Neural progenitor cell (in vitro differentiated cells): ENCODE measurements at regions not wholly inside any gene's neighbourhood (a gene's known extent, or its start where the extent isn't known, plus 50 kb on each side); places are given as distances from the start of the nearest gene placed in this dataset.

Experiments
- DNase-seq: peaks from one replicate; pipeline ENCODE4 v3.0.0-alpha.2; 2016; ENCODE audit warnings: low spot score
- H2AFZ ChIP-seq: fragments of 200-600 bp; sonication (generic); replicated peaks from 2 replicates; pipeline ENCODE4 v1.6.1; 2016; ENCODE audit warnings: antibody characterized with exemption
- H3F3A ChIP-seq: fragments of 200-600 bp; sonication (generic); 2 replicates; pipeline ENCODE4 v1.6.1; 2016; ENCODE audit warnings: antibody characterized with exemption, low read depth
- H3K27ac ChIP-seq: fragments of 200-600 bp; sonication (generic); 2 replicates; pipeline ENCODE4 v1.5.1; 2016; ENCODE audit warnings: mild to moderate bottlenecking
- H3K27me3 ChIP-seq: fragments of 200-600 bp; sonication (generic); 2 replicates; pipeline ENCODE4 v1.6.1; 2016; ENCODE audit warnings: mild to moderate bottlenecking, moderate library complexity
- H3K36me3 ChIP-seq: fragments of 200-600 bp; sonication (generic); 2 replicates; pipeline ENCODE4 v1.5.1; 2016
- H3K4me1 ChIP-seq: fragments of 200-600 bp; sonication (generic); 2 replicates; pipeline ENCODE4 v1.6.1; 2016; ENCODE audit warnings: mixed run types
- H3K4me2 ChIP-seq: fragments of 200-600 bp; sonication (generic); 2 replicates; pipeline ENCODE4 v1.6.1; 2016
- H3K4me3 ChIP-seq: fragments of 200-600 bp; sonication (generic); 2 replicates; pipeline ENCODE4 v1.5.1; 2016
- H3K79me2 ChIP-seq: fragments of 200-600 bp; sonication (generic); 2 replicates; pipeline ENCODE4 v1.6.1; 2016; ENCODE audit warnings: low read depth
- H3K9ac ChIP-seq: fragments of 200-600 bp; sonication (generic); 2 replicates; pipeline ENCODE4 v1.6.1; 2016
- H3K9me3 ChIP-seq: fragments of 200-600 bp; sonication (generic); 2 replicates; pipeline ENCODE4 v1.5.1; 2016; ENCODE audit warnings: low read depth
- H4K20me1 ChIP-seq: fragments of 200-600 bp; sonication (generic); 2 replicates; pipeline ENCODE4 v1.6.1; 2016; ENCODE audit warnings: low read depth
- H3K27ac Mint-ChIP-seq: 3 replicates; pipeline ENCODE4 v1.8.0; 2021; ENCODE audit warnings: mixed read lengths
- H3K27me3 Mint-ChIP-seq: 2 replicates; pipeline ENCODE4 v1.8.0; 2022; ENCODE audit warnings: low read depth, mild to moderate bottlenecking, inconsistent platforms, moderate library complexity, mixed read lengths; ENCODE audit not compliant: insufficient read depth
- H3K36me3 Mint-ChIP-seq: 3 replicates; pipeline ENCODE4 v1.8.0; 2021; ENCODE audit warnings: mixed read lengths
- H3K4me1 Mint-ChIP-seq: 3 replicates; pipeline ENCODE4 v1.8.0; 2021; ENCODE audit warnings: mixed read lengths
- H3K4me3 Mint-ChIP-seq: 3 replicates; pipeline ENCODE4 v1.8.0; 2021; ENCODE audit warnings: mild to moderate bottlenecking, moderate library complexity, mixed read lengths
- H3K9me3 Mint-ChIP-seq: 3 replicates; pipeline ENCODE4 v1.8.0; 2020; ENCODE audit warnings: mixed read lengths
- CTCF ChIP-seq: fragments of 200-600 bp; sonication (generic); IDR thresholded peaks from 2 replicates; pipeline ENCODE4 v1.5.1; 2017; ENCODE audit warnings: antibody characterized with exemption, mild to moderate bottlenecking
- EZH2 ChIP-seq: fragments of 200-600 bp; sonication (generic); IDR thresholded peaks from 2 replicates; pipeline ENCODE4 v1.6.1; 2017; ENCODE audit warnings: antibody characterized with exemption, mild to moderate bottlenecking, moderate library complexity
- EZH2phosphoT487 ChIP-seq: fragments of 200-600 bp; sonication (generic); IDR thresholded peaks from 2 replicates; pipeline ENCODE4 v1.6.1; 2017; ENCODE audit warnings: antibody characterized with exemption

GRCh38 chr5:39714036-39714698 is 289.4 kb upstream of the DAB2 start:
- Histone ChIP-seq H3K79me2 (no peaks in the 10 kb centered on the region), H3K4me2 (no peak overlapping the region), H3K9me3 (no peaks in the 10 kb centered on the region), H3K9ac (no peak overlapping the region), H4K20me1 (no peaks in the 10 kb centered on the region), H3K27me3 (no peaks in the 10 kb centered on the region), H3K36me3 (no peaks in the 10 kb centered on the region), H2AFZ (no peak overlapping the region), H3F3A (no peaks in the 10 kb centered on the region), H3K4me3 (no peak overlapping the region), H3K27ac (no peak overlapping the region), H3K4me1 (no peaks in the 10 kb centered on the region)
- Mint-ChIP-seq H3K27ac (no peak overlapping the region), H3K4me3 (no peak overlapping the region), H3K4me1 (no peaks in the 10 kb centered on the region), H3K27me3 (no peaks in the 10 kb centered on the region), H3K9me3 (no peaks in the 10 kb centered on the region), H3K36me3 (no peaks in the 10 kb centered on the region)
- peak; percentile 52 for DNase-seq
- peak; percentile 69 for TF ChIP-seq CTCF
- TF ChIP-seq EZH2, result no peak
- TF ChIP-seq EZH2phosphoT487, result no peak

- H3K9ac ChIP-seq, result no peak overlapping the region
- no peaks in the 10 kb centered on the region for H3K4me1 ChIP-seq
- no peaks in the 10 kb centered on the region for H3K9me3 ChIP-seq
- H3K27me3 ChIP-seq, result no peaks in the 10 kb centered on the region
- H3K79me2 ChIP-seq, result no peaks in the 10 kb centered on the region
- H3K36me3 ChIP-seq, result no peaks in the 10 kb centered on the region
- H2AFZ ChIP-seq, result no peak overlapping the region
- no peak overlapping the region for H3K27ac Mint-ChIP-seq
- no peak overlapping the region for H3K4me3 ChIP-seq
- H3K4me3 Mint-ChIP-seq, result no peak overlapping the region
- no peaks in the 10 kb centered on the region for H3K9me3 Mint-ChIP-seq
- no peak overlapping the region for H3K27ac ChIP-seq
- H4K20me1 ChIP-seq, result no peaks in the 10 kb centered on the region
- no peaks in the 10 kb centered on the region for H3K36me3 Mint-ChIP-seq
- H3K4me2 ChIP-seq, result no peak overlapping the region
- no peaks in the 10 kb centered on the region for H3F3A ChIP-seq
- TF ChIP-seq EZH2 (no peak), CTCF (no peak), EZH2phosphoT487 (no peak)
- no peak for DNase-seq
- H3K4me1 Mint-ChIP-seq, result no peaks in the 10 kb centered on the region
- no peaks in the 10 kb centered on the region for H3K27me3 Mint-ChIP-seq
Measured at GRCh38 chr5:39713250-39713916, 288.6 kb upstream of the DAB2 start.

GRCh38 chr5:39712316-39713249 is 287.8 kb upstream of the DAB2 start:
- Mint-ChIP-seq H3K36me3 (no peaks in the 10 kb centered on the region), H3K4me3 (no peak overlapping the region), H3K27me3 (no peaks in the 10 kb centered on the region), H3K27ac (no peak overlapping the region), H3K4me1 (no peaks in the 10 kb centered on the region), H3K9me3 (no peaks in the 10 kb centered on the region)
- H3K79me2 ChIP-seq, result no peaks in the 10 kb centered on the region
- no peaks in the 10 kb centered on the region for H3K4me1 ChIP-seq
- no peaks in the 10 kb centered on the region for H3K27me3 ChIP-seq
- no peaks in the 10 kb centered on the region for H3K36me3 ChIP-seq
- no peak overlapping the region for H3K9ac ChIP-seq
- no peak overlapping the region for H2AFZ ChIP-seq
- no peaks in the 10 kb centered on the region for H3F3A ChIP-seq
- no peaks in the 10 kb centered on the region for H3K9me3 ChIP-seq
- H3K4me2 ChIP-seq, result no peak overlapping the region
- no peak for DNase-seq
- TF ChIP-seq CTCF, result no peak
- TF ChIP-seq EZH2, result no peak
- no peak for TF ChIP-seq EZH2phosphoT487
- H3K27ac ChIP-seq, result no peak overlapping the region
- H3K4me3 ChIP-seq, result no peak overlapping the region
- no peaks in the 10 kb centered on the region for H4K20me1 ChIP-seq
